ENCODE measurements at regions not wholly inside any gene's neighbourhood (a gene's known extent, or its start where the extent isn't known, plus 50 kb on each side); places are given as distances from the start of the nearest gene placed in this dataset.

DNA sequence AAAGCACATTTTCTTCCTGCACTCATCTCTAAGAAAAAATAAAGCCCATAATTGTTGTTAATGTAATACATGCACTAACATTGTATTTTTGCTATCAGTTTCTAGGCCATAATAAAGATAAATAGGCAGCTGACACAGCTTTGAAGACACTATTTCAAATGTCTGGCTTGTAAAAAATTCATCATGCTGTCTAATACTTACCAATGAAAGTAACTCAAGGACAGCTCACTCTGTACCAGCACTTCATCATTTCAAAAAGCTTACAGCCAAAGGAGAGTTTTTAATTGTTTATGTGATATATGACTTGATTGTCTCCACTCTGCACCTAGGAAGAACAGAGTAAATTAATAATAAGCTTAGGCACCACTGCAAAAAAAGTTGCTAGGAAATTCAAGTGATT is 1423.3 kb upstream of the PCDH20 start:
- intact Hi-C loops (cut with DNase I): no loop called here
- Histone ChIP-seq H3K27ac (replicated peaks in 1 of 4) (no peak overlapping the region), H3K27me3 (no peaks in the 10 kb centered on the region), H3K9me3 (no peaks in the 10 kb centered on the region), H3K4me3 (no peak overlapping the region), H3K36me3 (no peaks in the 10 kb centered on the region), H3K4me1 (no peaks in the 10 kb centered on the region)
- TF ChIP-seq EP300 (IDR thresholded peaks at IDR 0.05) (no peak), POLR2AphosphoS5 (IDR thresholded peaks at IDR 0.05) (no peak), POLR2A (IDR thresholded peaks at IDR 0.05; ENCODE audit: low read depth) (no peak)
- TF ChIP-seq, protein P1, sequence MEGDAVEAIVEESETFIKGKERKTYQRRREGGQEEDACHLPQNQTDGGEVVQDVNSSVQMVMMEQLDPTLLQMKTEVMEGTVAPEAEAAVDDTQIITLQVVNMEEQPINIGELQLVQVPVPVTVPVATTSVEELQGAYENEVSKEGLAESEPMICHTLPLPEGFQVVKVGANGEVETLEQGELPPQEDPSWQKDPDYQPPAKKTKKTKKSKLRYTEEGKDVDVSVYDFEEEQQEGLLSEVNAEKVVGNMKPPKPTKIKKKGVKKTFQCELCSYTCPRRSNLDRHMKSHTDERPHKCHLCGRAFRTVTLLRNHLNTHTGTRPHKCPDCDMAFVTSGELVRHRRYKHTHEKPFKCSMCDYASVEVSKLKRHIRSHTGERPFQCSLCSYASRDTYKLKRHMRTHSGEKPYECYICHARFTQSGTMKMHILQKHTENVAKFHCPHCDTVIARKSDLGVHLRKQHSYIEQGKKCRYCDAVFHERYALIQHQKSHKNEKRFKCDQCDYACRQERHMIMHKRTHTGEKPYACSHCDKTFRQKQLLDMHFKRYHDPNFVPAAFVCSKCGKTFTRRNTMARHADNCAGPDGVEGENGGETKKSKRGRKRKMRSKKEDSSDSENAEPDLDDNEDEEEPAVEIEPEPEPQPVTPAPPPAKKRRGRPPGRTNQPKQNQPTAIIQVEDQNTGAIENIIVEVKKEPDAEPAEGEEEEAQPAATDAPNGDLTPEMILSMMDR (IDR thresholded peaks at IDR 0.05): no peak
- DNase-seq (ENCODE audit: extremely low spot score): no peak

DNA sequence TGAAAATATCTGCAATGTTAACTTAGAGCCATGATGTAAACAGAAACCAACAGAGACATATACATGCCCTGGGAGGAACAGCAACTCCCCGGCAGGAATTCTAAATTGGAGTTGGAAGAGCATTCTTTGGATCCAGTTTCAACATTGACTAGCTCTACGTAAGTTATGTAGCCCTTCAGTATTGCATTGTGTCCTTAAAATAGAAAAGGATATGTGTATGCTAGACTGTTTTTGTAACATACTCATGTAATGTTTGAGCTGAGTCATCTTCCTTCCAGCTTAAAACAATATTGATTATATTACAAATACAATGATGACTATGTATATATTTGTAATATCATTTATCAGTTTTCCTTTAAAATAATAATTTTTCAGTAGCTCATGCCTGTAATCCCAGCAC is 1422.2 kb upstream of the PCDH20 start:
- no peak for DNase-seq (ENCODE audit: extremely low spot score)
- no peak overlapping the region for H3K4me3 ChIP-seq
- TF ChIP-seq POLR2A (IDR thresholded peaks at IDR 0.05; ENCODE audit: low read depth) (no peak), POLR2AphosphoS5 (IDR thresholded peaks at IDR 0.05) (no peak), EP300 (IDR thresholded peaks at IDR 0.05) (no peak)
- TF ChIP-seq, protein P1 (IDR thresholded peaks at IDR 0.05): no peak
- H3K27me3 ChIP-seq: no peaks in the 10 kb centered on the region
- 65% methylated on average over 2 of the region's 2 CpGs for WGBS
- H3K9me3 ChIP-seq: no peaks in the 10 kb centered on the region
- intact Hi-C loops (cut with DNase I): no loop called here
- no peaks in the 10 kb centered on the region for H3K36me3 ChIP-seq
- no peaks in the 10 kb centered on the region for H3K4me1 ChIP-seq
- H3K27ac ChIP-seq (replicated peaks in 1 of 4): no peak overlapping the region

DNA sequence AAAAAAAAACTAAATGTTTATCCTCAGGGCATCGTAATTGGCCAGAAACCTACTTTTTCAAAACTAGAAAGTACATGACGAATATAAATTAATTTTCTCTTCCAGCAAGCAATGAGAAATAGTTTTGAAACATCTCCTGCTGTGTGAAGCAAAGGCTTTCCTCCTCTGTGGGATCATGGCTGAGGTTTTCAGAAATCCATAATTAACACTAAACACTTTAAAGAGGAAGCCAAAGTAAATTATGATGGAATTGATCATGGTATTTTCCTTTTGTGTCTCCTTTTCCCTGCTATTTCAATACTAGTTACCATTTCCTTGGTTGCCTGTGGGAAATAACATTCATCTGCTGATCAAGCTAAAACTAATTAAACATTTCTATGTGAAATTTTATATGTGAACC is 1413.8 kb upstream of the PCDH20 start:
- WGBS: 83% methylated on average over 2 of the region's 2 CpGs
- no peak for TF ChIP-seq POLR2AphosphoS5 (IDR thresholded peaks at IDR 0.05)
- TF ChIP-seq, protein P1 (IDR thresholded peaks at IDR 0.05): no peak
- TF ChIP-seq POLR2A (IDR thresholded peaks at IDR 0.05; ENCODE audit: low read depth): no peak
- no peak for TF ChIP-seq EP300 (IDR thresholded peaks at IDR 0.05)

GRCh38 chr13:62799931-62800436 is 1384.3 kb upstream of the PCDH20 start:
- H3K9me3 ChIP-seq: no peaks in the 10 kb centered on the region
- no peak for DNase-seq (ENCODE audit: extremely low spot score)
- no peak for TF ChIP-seq EP300 (IDR thresholded peaks at IDR 0.05)
- no peak for TF ChIP-seq POLR2AphosphoS5 (IDR thresholded peaks at IDR 0.05)
- TF ChIP-seq POLR2A (IDR thresholded peaks at IDR 0.05; ENCODE audit: low read depth): no peak
- TF ChIP-seq, protein P1 (IDR thresholded peaks at IDR 0.05): no peak
- H3K4me3 ChIP-seq: no peak overlapping the region
- intact Hi-C loops (cut with DNase I): no loop called here
- no peaks in the 10 kb centered on the region for H3K36me3 ChIP-seq
- H3K4me1 ChIP-seq: no peaks in the 10 kb centered on the region
- no peak overlapping the region for H3K27ac ChIP-seq (replicated peaks in 1 of 4)
- no peaks in the 10 kb centered on the region for H3K27me3 ChIP-seq
- WGBS: 78% methylated on average over 3 of the region's 5 CpGs

More for the DNA sequence above, 1413.8 kb upstream of the PCDH20 start:
- intact Hi-C loops (cut with DNase I): no loop called here
- no peak overlapping the region for H3K4me3 ChIP-seq
- H3K27ac ChIP-seq (replicated peaks in 1 of 4): no peak overlapping the region
- H3K27me3 ChIP-seq: no peaks in the 10 kb centered on the region
- H3K36me3 ChIP-seq: no peaks in the 10 kb centered on the region
- no peaks in the 10 kb centered on the region for H3K4me1 ChIP-seq
- DNase-seq (ENCODE audit: extremely low spot score): no peak
- H3K9me3 ChIP-seq: no peaks in the 10 kb centered on the region

DNA sequence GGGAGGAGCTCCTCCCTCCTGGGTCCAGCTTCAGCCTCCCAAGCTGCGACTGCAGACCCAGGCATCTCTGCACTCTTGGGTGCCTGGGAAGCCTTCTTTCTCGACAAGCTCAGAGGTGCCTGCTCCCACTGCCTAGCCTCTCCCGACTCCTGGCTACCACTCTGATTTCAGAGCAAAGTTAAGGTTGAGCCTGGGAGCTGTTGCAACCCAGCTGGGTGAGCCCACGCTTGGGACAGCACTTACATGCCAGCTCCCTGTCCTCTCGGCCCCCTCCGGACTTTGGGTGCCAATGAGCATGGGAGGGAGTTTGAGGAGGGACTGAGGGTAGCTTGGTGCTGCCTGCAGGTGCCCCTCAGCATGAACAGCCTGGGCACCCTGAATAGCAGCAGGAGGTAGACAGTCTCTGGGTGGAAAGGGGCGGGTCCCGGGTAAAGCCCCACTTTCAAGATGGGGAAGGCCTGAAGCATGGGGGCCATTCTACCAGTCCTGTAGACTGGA is 1383.4 kb upstream of the PCDH20 start:
- DNase-seq (ENCODE audit: extremely low spot score): no peak
- H3K27ac ChIP-seq (replicated peaks in 1 of 4): no peak overlapping the region
- no peak for TF ChIP-seq POLR2A (IDR thresholded peaks at IDR 0.05; ENCODE audit: low read depth)
- TF ChIP-seq POLR2AphosphoS5 (IDR thresholded peaks at IDR 0.05): no peak
- no peak for TF ChIP-seq EP300 (IDR thresholded peaks at IDR 0.05)
- TF ChIP-seq, protein P1 (IDR thresholded peaks at IDR 0.05): no peak
- no peaks in the 10 kb centered on the region for H3K9me3 ChIP-seq
- 83% methylated on average over 8 of the region's 8 CpGs for WGBS
- intact Hi-C loops (cut with DNase I): no loop called here
- no peaks in the 10 kb centered on the region for H3K4me1 ChIP-seq
- no peak overlapping the region for H3K4me3 ChIP-seq
- no peaks in the 10 kb centered on the region for H3K36me3 ChIP-seq
- H3K27me3 ChIP-seq: no peaks in the 10 kb centered on the region

Measured in esophagus muscularis mucosa (tissue), 4 donors.